Liver (tissue), 3 donors: ENCODE measurements at regions not wholly inside any gene's neighbourhood (a gene's known extent, or its start where the extent isn't known, plus 50 kb on each side); places are given as distances from the start of the nearest gene placed in this dataset.

Experiments
- CTCF ChIP-seq: fragments of 150-350 bp; IDR thresholded peaks from 2 replicates; pipeline ENCODE4 v1.5.1; 2017; ENCODE audit warnings: improper control_type of control experiment, low read depth, low read length; ENCODE audit not compliant: missing input control
- EGR1 ChIP-seq, 2 donors: IDR thresholded peaks; 2 replicates each; pipeline ENCODE4 v1.6.1; 2016 to 2018; ENCODE audit warnings: antibody characterized with exemption in 2 of 2, low read depth in 2 of 2
- FOXA1 ChIP-seq: IDR thresholded peaks from 2 replicates; pipeline ENCODE4 v1.6.1; 2016; ENCODE audit warnings: antibody characterized with exemption
- GABPA ChIP-seq, 2 donors: IDR thresholded peaks in 1 of 2; conservative IDR thresholded peaks in 1 of 2; 2 replicates each; pipeline ENCODE4 v1.6.1; 2016; ENCODE audit warnings: antibody characterized with exemption in 2 of 2, mild to moderate bottlenecking in 1 of 2, moderate library complexity in 1 of 2
- JUND ChIP-seq, 2 donors: IDR thresholded peaks; 2 replicates each; pipeline ENCODE4 v1.6.1; 2016; ENCODE audit warnings: antibody characterized with exemption in 2 of 2
- MAX ChIP-seq: IDR thresholded peaks from 2 replicates; pipeline ENCODE4 v1.6.1; 2016; ENCODE audit warnings: antibody characterized with exemption
- RAD21 ChIP-seq, 2 donors: IDR thresholded peaks; 2 replicates each; pipeline ENCODE4 v1.6.1; 2016; ENCODE audit warnings: antibody characterized with exemption in 2 of 2, mild to moderate bottlenecking in 2 of 2
- REST ChIP-seq: IDR thresholded peaks from 2 replicates; pipeline ENCODE4 v1.6.1; 2016; ENCODE audit warnings: antibody characterized with exemption, mild to moderate bottlenecking
- RXRA ChIP-seq, 2 donors: IDR thresholded peaks; 2 replicates each; pipeline ENCODE4 v1.6.1; 2017 to 2018; ENCODE audit warnings: antibody characterized with exemption in 2 of 2, mild to moderate bottlenecking in 1 of 2
- SP1 ChIP-seq: IDR thresholded peaks from 2 replicates; pipeline ENCODE4 v1.6.1; 2018; ENCODE audit warnings: antibody characterized with exemption, mild to moderate bottlenecking
- ZBTB33 ChIP-seq: IDR thresholded peaks from 2 replicates; pipeline ENCODE4 v1.6.1; 2016; ENCODE audit warnings: antibody characterized with exemption
- donor health status: healthy.
- donor health status: healthy.

GRCh38 chr2:147110962-147111361, 733.9 kb upstream of the ACVR2A start:
- no peak for TF ChIP-seq RXRA (IDR thresholded peaks at IDR 0.05)
- no peak for TF ChIP-seq CTCF
- TF ChIP-seq RAD21 (IDR thresholded peaks at IDR 0.05) = no peak
- no peak for TF ChIP-seq MAX
- TF ChIP-seq SP1 = no peak
- no peak for TF ChIP-seq REST
- TF ChIP-seq JUND (IDR thresholded peaks at IDR 0.05) = no peak
- no peak for TF ChIP-seq EGR1 (IDR thresholded peaks at IDR 0.05; ENCODE audit: low read depth in 2 of 2)
- TF ChIP-seq GABPA (IDR thresholded peaks at IDR 0.05 in 1 of 2, conservative IDR thresholded peaks at IDR 0.05 in 1 of 2) = no peak
- TF ChIP-seq FOXA1 = no peak
- TF ChIP-seq ZBTB33 = no peak
